HK-2 (cell line): ENCODE measurements at regions not wholly inside any gene's neighbourhood (a gene's known extent, or its start where the extent isn't known, plus 50 kb on each side); places are given as distances from the start of the nearest gene placed in this dataset.

Experiments used
- DNase-seq: peaks from one replicate; pipeline ENCODE4 v3.0.0-alpha.2; 2018; ENCODE audit not compliant: unreplicated experiment

GRCh38 chr4:177047851-177048174 is 255.1 kb upstream of the VEGFC start:
- no peak for DNase-seq

- DNase-seq: peak; percentile 6
Observed at GRCh38 chr4:177051473-177052060, 258.1 kb upstream of the NEIL3 start.

DNA sequence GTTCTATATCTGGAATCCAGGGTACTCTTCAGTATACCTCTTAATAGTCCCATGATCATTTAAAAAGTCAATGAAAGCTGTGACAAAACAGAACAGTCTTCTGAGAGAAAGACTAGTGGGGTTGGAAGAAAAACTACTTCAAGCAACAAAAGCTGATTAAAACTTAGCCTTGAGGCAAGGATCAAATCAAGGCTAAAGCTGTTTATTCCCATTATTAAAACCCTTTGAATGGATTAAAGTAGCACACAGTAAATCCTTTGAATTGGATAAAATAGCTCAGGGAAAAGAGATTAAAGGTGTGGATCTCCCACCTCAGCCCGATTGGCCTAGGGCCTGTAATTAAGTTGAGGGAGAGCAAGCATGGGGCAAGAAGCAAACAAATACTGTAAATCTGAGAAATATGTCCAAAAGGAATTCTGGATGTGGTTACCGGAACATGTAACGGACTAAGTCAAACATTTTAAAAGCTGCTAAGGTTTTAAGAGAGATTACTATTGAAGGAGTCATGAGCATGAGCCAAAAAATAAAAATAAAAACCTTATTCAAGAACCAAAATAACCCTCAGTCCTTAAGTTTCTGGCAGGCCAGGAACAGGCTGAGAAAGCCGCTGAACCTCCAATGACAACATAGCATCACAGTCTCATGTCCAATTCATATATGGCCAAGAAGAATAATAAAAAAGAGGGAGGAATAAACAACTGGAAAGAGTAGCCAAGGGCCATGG is 257.3 kb upstream of the NEIL3 start:
- no peak for DNase-seq

- no peak for DNase-seq
Observed at GRCh38 chr4:177057186-177057585, 252.5 kb upstream of the NEIL3 start.

DNA sequence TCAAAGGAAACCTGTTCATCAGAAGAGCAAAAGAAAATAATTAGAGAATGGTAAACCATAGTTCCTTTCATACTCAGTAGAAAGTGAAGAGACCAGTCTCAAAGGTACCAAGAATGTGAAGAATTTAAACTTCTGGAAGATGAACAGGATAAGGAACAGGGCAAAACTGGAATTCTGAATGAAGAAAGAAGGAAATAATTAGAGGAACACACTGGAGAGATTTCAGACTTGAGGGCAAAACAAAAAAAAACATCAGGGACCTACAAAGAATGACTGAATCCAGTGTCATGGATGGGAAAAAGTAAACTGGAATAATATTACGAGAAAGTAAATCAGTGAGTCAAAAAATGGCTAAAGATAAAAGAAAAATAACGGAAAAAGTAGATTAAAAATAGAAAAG is 245.6 kb upstream of the NEIL3 start:
- DNase-seq: no peak

DNA sequence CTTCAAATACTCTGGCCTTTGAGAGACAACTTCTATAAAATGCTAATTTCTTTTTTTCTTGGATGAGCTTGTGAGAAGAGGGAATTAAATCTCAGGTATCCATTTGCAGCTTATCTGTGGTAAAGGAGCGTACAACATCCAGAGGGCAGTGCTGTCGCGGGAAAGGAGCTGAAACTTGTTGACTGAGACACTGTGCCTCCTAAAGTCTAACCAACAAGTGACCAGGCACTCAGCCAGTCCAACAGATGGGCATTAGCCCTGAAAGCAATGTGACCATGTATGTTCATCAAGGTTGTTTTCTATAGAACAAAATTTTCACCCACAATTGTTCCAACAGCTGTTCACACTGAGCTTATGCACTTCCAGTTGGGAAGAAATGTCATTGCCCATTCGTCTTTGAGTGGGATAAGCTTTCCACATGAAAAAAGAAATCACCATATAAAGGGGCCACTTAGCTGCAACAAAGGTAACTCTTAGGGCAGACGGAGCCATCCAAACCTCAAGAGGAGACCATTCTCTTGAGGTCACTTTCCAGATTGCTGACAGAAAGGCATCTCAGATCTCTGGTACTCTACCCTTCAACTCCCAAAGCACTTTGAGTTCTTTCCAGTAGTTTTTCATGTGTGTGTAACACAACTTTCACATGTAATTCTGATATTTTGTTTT is 244.8 kb upstream of the NEIL3 start:
- DNase-seq: no peak

DNA sequence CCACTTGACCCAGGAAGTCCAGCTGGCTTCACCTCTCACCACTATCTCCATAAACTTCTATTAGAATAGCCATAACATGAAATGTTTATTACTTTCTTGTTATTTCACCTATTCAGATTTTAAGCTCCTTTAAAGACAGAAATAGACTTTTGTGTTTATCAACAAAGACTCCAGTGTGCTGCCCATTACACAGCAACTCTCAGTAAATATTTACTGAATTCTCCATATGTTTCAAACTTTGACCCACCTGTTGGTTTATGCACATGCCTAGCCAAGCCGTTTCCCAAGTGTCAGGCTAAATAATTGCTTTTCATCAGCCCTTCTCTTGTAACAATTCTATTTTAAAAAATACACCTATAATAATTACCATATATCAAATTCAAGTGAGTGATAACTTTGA is 242.9 kb upstream of the NEIL3 start:
- DNase-seq: no peak

GRCh38 chr4:177070533-177071058 is 239.1 kb upstream of the NEIL3 start:
- no peak for DNase-seq

DNA sequence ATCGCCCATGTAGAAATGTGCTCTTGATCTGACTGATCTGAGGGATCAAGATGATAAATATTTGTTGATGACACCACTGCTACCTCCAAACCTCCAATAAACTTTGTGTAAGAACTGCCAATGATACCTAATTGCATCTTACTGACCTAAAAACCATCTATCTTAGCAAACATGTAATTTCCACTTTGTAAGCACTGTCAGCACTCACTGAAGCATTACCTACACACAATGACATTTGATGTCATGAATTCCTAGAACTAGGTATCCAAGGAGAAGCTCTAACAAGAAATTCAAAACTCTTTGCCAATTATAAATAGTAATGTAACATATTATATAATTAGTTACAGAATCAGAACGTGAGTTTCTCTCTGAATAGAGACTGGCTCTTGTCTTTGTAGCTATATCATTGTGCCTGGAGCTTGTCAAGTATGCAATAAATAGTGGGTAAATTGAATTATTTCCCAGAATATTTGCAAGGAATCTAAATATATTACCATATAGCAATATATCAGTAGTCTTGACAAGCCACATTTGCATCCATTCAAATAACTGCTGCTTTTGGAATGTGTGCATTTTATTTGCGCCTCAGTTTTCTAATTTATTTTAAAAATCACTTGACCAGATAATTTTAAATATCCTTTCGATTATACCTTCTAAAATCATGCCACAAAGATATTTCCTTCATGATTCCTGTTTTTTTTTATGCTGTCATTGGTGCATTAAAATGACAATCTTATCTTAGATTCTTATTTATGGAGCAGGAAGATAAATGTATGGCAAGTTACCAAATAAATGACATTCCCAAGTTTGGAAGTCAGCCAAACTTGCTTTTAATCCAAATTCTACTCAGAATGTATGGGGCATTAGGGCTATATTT is 232.3 kb upstream of the NEIL3 start:
- no peak for DNase-seq

DNA sequence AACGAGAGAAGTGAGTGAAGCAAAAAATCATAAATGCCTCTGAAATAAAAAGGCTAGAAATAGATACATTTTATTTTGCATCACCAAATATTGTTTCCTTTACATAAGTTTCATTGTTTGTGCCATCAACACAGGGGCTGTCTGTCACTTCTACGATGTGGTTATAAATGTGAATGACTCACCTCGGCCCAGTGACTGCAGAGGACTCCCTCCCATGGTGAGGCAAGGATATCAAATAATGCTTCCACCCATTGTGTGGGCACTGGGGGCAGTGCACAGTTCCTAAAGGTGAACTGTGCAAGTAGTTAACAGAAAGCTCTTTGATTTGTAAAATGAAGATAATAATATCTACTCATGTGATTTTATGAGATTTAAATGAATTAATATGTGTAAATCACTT is 230.3 kb upstream of the NEIL3 start:
- no peak for DNase-seq

DNA sequence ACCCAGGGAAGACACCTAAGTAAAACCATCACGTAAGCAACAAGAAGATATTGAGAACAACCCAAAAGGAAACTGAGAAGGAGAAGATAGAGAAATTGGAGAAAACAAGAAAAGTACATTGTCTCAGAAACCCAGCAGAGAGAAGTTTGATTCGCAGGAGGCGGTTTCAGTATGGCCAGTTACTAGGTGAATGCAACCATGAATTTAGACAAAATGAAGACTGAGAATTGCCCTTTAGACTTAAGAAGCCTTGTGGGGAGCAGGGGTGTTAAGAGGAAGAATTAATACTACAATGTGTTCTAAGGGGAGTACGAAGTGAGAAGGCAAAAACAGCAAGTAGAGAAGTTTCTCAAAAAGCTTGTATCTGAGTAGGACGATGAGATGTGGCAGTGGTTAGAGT is 229.3 kb upstream of the NEIL3 start:
- no peak for DNase-seq

GRCh38 chr4:177087060-177087459 is 222.6 kb upstream of the NEIL3 start:
- DNase-seq: no peak

GRCh38 chr4:177087499-177087898 is 222.2 kb upstream of the NEIL3 start:
- no peak for DNase-seq

GRCh38 chr4:177091515-177091914 is 218.2 kb upstream of the NEIL3 start:
- no peak for DNase-seq

DNA sequence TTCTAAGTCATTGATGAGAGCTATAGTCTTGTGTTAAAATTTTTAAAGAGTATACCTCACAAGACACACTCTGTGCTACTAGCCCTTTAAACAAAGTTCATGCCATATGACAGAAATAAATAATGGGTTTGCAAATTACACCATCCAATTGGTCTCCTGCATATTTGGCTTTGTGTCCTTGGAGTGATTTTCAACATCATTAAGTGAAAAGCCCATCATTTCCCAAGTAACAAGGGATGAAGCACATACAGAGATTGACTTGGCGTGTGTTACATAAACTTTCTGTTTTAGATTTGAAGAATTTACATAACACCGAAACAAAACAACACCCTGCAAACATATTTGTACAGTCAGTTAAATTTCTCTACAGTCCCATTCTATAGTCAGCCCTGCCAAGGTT is 216.9 kb upstream of the NEIL3 start:
- no peak for DNase-seq

DNA sequence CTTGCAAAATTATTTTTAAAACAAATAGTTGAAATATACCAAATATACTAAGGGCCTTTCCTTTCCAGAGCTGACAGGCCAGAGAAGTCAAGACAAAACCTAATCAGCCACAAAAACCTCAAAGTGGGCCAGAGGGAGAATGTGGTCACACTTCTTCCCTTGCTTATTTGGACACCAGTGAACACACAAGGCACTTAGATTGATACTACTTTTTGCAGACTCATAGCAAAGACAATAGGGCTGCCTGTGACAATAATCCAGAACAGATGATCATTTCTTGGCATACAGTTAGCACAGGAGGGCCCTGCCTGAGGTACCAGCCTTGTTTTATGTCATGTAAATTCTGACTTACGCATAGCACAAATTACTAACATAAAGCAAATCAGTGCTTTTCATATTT is 215.7 kb upstream of the NEIL3 start:
- DNase-seq: no peak

GRCh38 chr4:177097291-177097690 is 212.4 kb upstream of the NEIL3 start:
- no peak for DNase-seq

DNA sequence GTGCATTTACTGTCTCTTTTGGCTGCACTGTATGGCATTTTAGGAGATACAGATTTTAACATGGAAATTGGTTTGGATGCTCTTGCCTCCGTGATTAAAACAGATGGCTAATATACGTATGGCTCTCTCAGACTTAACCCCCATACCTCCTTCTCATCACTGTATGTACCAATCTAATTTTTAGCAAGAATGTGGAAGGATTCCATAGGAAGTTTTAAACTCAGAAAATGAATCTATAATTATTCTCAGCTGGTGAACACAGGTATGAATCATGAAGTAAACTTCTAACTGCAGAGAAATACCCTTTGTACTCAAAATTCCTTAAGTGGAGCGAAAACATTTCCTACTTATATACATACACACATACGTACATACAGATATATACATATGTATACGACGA is 210.5 kb upstream of the NEIL3 start:
- no peak for DNase-seq

GRCh38 chr4:177100307-177100706 is 209.4 kb upstream of the NEIL3 start:
- no peak for DNase-seq

GRCh38 chr4:177103619-177104018 is 206.1 kb upstream of the NEIL3 start:
- DNase-seq: no peak

DNA sequence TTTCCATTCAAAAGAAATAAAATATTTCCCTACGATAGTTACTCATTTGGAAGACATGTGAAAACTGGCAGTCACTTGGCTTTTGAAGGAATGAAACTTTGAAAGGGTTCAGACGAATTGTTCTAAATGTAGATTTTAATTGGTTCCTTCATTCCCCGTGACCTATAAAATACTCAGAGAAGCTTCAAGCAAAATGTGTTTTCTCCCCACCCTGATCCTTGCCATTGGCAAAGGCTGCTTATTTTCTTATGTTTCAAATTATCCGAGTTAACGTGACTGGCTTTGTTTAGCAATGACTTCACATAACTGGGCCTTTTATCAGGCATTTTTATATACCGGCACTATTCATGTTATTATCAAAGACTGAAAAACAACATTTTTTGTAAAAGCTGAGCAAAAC is 204.1 kb upstream of the NEIL3 start:
- no peak for DNase-seq

GRCh38 chr4:177107288-177107921 is 202.3 kb upstream of the NEIL3 start:
- no peak for DNase-seq
